ENCODE measurements at regions not wholly inside any gene's neighbourhood (a gene's known extent, or its start where the extent isn't known, plus 50 kb on each side); places are given as distances from the start of the nearest gene placed in this dataset.

DNA sequence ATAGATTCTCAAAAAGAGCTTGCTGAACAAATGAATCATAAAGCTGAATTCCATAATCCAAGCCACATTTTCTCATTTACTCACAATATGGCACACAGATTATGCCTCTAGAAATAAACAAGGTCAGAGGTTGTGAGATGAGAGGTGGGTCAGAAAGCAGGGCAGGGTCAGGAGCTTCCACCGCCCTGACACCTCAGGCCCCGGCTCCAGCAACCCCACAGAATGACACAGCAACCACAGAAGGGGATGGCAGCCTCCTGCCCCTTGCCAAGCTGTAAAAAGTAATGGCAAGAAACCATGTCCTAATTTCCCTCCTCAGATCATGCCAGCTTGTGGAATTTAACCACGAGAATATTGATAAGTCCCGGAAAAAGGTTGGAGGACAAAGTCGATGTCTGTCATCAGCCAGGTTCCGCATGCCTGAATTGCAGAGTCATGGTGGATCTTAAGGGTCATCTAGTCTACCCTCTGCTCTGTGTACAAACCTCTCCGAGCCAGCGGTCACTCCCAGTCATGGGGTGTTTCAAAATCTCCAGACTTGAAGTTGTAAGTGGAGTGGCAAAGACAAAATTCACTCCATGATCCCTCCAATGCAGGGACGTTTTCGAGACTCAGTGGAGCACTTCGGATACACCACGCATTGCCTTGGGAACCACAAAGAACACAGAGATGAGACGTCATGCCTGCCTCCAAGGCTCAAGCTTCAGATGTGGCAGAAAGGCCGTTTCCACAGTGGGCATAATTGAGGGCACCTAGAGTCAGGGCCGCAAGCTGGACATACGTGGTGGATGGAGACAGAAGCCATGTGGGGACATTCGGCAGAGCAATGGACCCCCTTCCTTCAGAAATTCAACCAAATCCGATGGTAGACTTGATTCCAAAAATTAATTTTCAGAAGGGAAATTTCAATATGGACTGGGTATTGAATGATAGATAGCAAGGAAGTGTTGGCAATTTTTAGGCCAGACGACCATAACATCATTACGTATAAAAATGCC is 254.0 kb downstream of the TOMM20 start (continued):
- TF ChIP-seq NELFE (IDR thresholded peaks at IDR 0.05; ENCODE audit: insufficient read depth, insufficient read length): no peak
- no peak for TF ChIP-seq ZNF778 (CRISPR knock-in tag; IDR thresholded peaks at IDR 0.05)
- no peak for TF ChIP-seq RBM14 (IDR thresholded peaks at IDR 0.05; ENCODE audit: borderline replicate concordance, insufficient read depth, low read depth, low read length)
- peak; percentile 76 for TF ChIP-seq NBN (IDR thresholded peaks at IDR 0.05; ENCODE audit: low read depth)
- no peak for TF ChIP-seq ZNF121 (CRISPR knock-in tag; conservative IDR thresholded peaks at IDR 0.05)
- peak; percentile 68; the same call in 1 of the 2 replicates for TF ChIP-seq CTBP1 (IDR thresholded peaks at IDR 0.05; ENCODE audit: borderline replicate concordance)
- no peak for TF ChIP-seq ARID2 (IDR thresholded peaks at IDR 0.05)
- TF ChIP-seq ZBTB1 (CRISPR knock-in tag; IDR thresholded peaks at IDR 0.05; ENCODE audit: borderline replicate concordance, low read depth): no peak
- peak; percentile 97 for TF ChIP-seq L3MBTL2 (IDR thresholded peaks at IDR 0.05)
- TF ChIP-seq HNRNPUL1 (IDR thresholded peaks at IDR 0.05; ENCODE audit: low read length): no peak
- TF ChIP-seq ZNF174 (CRISPR knock-in tag; IDR thresholded peaks at IDR 0.05): no peak
- no peak for TF ChIP-seq RBM15 (IDR thresholded peaks at IDR 0.05; ENCODE audit: insufficient read depth, low read length)
- peak; percentile 91 for TF ChIP-seq MAFK (IDR thresholded peaks at IDR 0.05; ENCODE audit: low read length)
- TF ChIP-seq ZNF184 (CRISPR knock-in tag; IDR thresholded peaks at IDR 0.05): no peak
- TF ChIP-seq, protein P1, sequence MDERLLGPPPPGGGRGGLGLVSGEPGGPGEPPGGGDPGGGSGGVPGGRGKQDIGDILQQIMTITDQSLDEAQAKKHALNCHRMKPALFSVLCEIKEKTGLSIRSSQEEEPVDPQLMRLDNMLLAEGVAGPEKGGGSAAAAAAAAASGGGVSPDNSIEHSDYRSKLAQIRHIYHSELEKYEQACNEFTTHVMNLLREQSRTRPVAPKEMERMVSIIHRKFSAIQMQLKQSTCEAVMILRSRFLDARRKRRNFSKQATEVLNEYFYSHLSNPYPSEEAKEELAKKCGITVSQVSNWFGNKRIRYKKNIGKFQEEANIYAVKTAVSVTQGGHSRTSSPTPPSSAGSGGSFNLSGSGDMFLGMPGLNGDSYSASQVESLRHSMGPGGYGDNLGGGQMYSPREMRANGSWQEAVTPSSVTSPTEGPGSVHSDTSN (CRISPR knock-in tag; IDR thresholded peaks at IDR 0.05; ENCODE audit: low read depth): no peak
- TF ChIP-seq, protein P1 (tag; conservative IDR thresholded peaks at IDR 0.05; ENCODE audit: low read depth): peak; percentile 84
- TF ChIP-seq EHMT2 (IDR thresholded peaks at IDR 0.05): peak; percentile 63; the same call in 1 of the 2 replicates
- no peak for TF ChIP-seq ZC3H8 (IDR thresholded peaks at IDR 0.05)
- peak; percentile 60 for TF ChIP-seq ZFP1 (CRISPR knock-in tag; IDR thresholded peaks at IDR 0.05)
- TF ChIP-seq ZNF740 (CRISPR knock-in tag; IDR thresholded peaks at IDR 0.05): no peak
- peak in 1 of 2 experiments; percentile 80; a peak in 2 of 4 replicates for TF ChIP-seq ZNF740 (tag; IDR thresholded peaks at IDR 0.05)
- TF ChIP-seq ZNF311 (CRISPR knock-in tag; IDR thresholded peaks at IDR 0.05): peak; percentile 92
- TF ChIP-seq RFX7 (CRISPR knock-in tag; IDR thresholded peaks at IDR 0.05): 0 out of 2 replicates have a peak, but pooled peaks have one; percentile 65
- peak; percentile 97 for TF ChIP-seq DMBX1 (CRISPR knock-in tag; IDR thresholded peaks at IDR 0.05; ENCODE audit: borderline replicate concordance)
- TF ChIP-seq ZNF589 (CRISPR knock-in tag; IDR thresholded peaks at IDR 0.05; ENCODE audit: low read depth): peak; percentile 89
- 0 out of 2 replicates have a peak, but pooled peaks have one; percentile 73 for TF ChIP-seq ZNF212 (CRISPR knock-in tag; IDR thresholded peaks at IDR 0.05)
- TF ChIP-seq ZNF224 (CRISPR knock-in tag; IDR thresholded peaks at IDR 0.05): no peak
- TF ChIP-seq TCF7L2 (IDR thresholded peaks at IDR 0.05; ENCODE audit: low read depth, low read length): no peak

All from K562 (cell line).